HG02678 (cell line): ENCODE measurements at regions not wholly inside any gene's neighbourhood (a gene's known extent, or its start where the extent isn't known, plus 50 kb on each side); places are given as distances from the start of the nearest gene placed in this dataset.

ENCODE experiments used
- ATAC-seq: cut with Tn5 transposase; IDR thresholded peaks from one replicate; pipeline ENCODE4 v1.9.1; 2021; ENCODE audit warnings: mild to moderate bottlenecking, moderate library complexity; ENCODE audit not compliant: unreplicated experiment

DNA sequence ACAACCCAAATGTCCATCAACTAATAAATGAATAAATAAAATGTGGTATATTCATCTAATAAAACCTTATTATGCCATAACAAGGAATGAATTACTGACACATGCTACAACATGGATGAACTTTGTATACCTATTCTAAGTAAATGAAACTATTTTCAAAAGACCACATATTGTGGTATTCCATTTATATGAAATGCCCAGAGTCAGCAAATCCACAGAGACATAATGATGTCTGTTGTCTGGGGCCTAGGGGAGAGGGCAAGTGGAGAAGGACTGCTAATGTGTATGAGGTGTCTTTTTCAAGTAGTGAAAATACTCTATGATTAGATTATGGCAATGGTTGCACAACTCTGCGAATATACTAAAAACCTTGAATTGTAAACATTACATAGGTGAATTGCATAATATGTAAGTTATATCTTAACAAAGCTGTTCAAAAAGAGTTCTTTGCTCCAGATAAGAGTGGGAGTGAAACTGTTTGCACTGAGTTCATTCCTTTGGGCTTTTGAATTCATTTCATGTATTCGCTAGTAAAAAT, 464.2 kb downstream of the NUF2 start:
- ATAC-seq, result no peak

DNA sequence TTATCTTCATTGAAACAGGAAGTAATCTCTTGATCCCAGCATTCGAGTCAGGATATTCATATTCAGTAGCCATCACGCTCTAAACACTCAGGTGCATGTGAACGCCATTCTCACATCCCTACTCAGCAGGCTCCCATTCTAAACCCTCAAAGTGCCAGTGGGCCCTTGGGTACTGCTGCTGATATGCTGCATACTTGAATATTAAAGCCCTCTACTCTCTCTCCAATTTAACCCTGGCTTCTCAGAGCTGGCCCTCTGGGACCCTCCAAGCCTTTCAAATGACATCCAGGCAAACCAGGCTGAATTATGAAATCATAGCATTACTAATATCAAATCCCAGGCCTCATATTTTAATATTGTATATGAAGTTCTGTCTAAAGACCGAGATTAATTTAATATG, 468.2 kb downstream of the NUF2 start:
- ATAC-seq, result no peak

DNA sequence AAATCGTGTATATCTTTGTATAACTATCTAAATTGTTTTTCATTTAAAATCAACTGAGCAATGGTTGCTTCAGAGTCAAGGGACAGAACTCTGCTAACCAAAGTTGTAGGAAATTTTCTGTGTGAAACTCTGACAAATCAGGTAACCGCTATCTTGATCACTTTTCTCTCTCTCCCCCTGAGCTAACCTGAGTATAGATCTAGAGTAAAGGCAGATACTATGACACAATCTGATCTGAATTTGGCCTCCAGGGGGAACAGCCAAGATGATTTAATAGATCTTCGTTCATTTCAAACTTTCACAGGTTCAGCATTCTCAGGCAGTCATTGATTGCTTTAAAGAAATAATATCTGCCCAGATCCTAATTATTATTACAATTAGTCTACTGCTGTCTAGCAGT, 472.8 kb downstream of the NUF2 start:
- ATAC-seq, result no peak

DNA sequence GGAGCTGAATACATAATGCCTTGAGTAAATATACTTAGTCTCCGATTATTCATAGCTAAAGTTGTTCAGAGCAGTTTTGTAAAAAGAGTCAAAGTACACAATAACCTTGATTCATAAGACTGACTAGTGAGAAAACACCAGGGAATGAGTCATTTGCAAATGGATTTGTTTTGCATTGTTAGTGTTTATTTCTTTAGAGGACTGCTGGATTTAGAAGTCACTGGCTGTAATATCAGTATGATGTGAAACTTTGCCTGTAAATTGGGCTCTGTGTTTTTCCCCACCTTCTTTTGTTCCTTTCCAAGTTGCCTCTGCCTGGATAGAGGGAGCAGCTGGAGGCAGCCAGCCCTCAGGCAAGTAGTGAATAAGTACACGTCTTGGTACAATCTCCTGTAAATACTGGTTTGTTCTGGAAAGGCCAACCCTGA, 474.7 kb downstream of the NUF2 start:
- ATAC-seq, result no peak

DNA sequence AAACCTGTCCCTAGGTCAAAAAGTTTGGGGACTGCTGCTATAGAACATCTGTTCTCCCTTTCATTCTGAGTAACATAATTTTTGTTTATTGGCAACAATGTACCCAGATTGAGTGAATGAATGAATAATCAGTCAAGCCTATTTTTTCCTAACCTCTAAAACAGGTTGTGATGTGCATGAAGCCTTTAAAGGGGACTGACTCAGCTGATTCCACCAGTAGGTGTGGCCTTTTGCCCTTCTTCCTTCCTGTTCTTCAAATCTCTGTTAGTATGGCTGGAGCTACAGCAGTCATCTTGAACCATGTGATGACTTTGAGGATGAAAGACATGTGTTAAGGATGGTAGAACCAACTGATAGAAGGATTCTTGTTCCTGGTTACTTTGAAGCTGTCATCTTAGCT, 476.1 kb downstream of the NUF2 start:
- ATAC-seq, result no peak

DNA sequence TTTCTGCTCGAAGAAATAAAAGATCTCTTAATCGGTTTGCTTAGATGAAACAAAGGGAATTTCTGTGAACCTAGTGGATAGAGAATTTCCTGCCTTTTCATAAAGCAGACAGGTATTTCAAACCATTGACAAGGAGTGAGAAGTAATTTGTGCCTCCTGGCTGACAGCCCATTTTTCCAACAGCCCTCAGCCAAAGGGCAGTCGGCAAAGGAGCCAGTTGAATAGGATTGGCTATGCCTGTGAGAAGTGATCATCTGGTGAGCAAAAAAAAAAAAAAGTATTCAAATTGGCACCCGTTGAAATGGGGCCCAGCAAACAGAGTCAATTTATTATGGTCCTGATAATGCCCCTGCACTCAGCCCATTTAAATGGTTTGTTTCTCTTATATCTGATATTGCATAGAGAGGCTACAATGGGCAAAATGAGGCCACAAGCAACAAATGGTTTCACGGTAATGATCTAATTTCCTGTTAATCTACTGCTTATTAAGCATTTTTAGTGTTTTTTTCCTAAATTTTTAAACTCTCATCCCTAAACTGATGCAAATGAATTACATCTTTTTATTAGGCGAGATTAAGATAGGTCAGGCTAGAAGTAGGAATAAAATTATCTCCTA, 477.5 kb downstream of the NUF2 start:
- ATAC-seq, result no peak

DNA sequence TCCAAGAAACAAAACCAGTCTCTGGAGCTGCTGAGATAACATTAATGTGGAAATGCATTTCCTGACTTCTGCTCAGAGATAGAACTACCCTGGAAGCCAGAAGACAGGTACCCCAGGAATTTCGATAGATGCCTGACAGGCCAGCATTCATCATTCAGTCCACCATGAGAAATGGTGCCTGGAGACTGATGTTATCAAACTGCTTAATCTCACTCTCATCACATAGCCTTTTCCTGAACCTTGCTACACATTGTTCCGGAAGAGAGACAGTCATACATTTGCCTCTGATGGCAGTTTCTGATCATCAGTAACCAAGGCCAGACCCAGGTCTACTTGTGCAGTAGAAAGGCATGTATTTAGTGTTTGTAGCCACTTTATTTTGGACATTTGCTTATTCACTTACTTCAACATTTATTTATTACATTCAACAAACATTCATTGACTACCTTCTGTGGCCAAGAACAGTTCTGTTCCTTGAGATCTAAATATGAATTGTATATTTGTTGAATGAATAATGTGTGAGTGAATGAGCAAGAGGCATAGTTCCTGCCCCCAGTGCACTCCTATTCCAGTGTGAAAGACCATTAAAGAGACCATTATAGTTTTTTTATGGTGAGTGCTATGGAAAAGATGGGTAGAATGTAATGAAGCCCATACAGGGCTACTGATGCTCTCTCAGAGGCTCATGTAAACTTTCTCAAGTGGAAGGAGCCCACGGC, 485.7 kb downstream of the NUF2 start:
- no peak for ATAC-seq

DNA sequence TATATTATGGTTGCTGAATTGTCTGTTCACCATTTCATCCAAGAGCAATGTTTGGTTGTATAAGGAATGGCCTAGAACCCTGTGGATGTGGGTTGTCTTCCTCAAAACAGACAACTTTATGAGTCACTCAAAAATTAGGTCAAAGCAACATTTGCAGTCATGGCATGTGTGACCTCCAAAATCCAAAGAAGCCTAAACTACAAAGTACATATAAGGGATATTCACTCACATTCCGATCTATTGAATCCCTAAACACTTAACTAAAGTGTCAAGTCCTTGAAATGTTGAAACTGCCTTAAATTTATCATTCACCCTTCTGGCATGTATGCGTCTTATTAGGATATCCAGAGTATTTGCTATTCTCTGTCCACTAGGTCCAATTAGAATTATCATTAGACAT, 491.5 kb downstream of the NUF2 start:
- ATAC-seq, result no peak

DNA sequence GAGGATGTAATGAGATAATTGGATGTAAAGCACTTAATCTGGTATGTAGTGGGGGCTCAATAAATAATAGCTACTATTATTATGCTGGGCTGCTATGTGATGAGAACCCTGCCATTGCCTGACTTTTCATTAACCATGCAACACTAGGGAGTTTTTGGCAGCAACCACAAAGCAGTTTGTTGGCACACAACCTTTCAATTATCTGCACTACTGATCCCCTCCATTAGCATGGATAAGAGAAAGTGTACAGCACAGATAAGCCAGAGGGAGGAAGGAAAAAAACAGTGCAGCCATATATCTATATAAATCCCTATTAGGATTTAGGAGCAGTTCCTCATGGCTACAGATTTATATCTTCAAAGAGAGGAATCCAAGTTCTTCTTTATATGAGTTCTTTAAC, 498.5 kb downstream of the NUF2 start:
- ATAC-seq, result no peak

DNA sequence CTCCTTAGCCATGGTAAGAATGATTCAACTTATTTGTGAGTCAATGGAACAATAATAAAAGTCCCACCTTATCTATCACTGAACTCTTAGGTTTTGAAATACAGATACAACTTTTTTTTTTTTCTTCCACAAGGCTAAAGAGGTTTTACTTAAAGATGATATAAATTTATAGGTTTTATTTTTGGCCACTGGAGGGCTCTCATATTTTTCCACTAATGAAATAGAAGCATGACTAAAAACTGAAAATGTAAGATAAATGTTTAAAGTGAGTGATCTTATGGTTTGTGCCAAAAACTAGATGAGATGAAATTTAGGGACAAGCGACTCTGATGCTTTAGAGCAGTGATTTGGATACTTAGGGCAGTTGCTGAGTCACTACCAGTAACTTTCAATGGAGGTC, 499.0 kb downstream of the NUF2 start:
- no peak for ATAC-seq

DNA sequence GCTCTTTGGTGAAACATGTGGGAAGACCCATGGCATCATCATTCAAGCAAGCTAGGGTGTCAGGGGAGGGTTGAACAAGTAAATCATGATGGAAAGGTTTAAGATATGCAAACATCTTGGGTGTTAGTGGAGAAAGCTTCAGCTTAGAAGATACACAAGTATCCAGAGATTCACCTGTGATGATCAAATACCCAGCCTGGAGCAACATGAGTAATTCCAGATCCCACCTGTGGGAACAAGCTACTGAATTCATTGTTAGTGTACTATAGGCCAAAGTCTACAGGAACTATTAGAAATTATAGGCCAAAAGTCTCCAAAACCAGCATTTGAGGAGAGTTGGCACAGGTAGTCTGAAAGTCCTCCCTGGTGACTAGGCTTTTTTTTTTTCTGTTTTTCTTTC, 499.9 kb downstream of the NUF2 start:
- ATAC-seq, result no peak

DNA sequence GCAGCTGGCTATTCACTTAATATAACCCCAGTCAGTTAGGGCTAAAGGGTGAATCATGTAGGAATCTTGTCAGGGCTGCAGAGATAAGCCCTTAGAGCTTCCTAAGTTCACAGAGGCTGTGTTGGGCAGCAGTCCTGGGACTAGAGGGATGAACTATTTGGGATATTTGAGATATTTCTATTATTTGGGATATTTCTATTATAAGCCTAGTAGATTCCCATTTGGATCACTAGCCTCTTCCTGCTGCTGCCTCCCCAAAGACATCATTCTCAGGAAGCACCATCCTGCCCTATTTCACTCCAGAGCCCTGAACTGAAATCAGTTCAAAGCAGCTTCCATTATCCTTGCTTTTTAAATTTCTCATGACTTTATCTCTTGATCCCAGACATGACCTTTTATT, 501.3 kb downstream of the NUF2 start:
- ATAC-seq, result no peak

DNA sequence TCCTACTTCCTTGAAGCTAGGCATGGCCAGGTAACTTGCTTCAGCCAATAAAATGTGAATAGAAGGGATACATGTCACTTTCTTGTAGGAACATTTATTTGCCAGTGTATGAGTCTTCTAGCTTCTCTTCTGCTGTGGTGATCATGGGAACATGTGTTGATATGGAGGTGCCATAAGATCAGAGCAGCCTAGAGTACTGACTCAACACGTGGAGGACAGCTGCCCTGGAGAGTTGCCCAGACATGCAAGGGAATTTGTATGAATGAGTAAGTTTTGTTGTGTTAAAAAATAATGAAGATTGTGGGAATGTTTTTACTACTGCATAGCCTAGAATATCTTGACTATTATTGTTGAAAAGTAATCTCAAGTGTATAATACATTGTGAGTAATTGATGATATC, 502.3 kb downstream of the NUF2 start:
- no peak for ATAC-seq

DNA sequence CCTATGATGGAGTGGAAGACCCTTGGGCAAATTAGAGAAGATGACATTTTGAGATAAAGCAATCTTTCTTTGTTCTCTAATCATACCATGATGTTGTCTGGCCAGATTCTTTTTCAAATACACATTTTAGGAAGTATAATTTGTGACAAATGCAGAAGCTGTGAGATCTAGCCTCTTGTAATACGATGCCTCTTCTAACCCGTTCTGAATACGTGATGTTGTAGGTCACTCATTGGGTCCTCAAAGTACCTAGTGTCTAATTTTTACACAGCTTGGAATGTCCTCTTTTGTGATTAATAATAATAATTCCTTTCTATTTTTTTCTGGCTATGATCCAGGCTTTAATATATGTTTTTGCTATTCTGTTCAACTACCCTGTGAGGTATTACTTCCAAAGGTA, 502.7 kb downstream of the NUF2 start:
- no peak for ATAC-seq

DNA sequence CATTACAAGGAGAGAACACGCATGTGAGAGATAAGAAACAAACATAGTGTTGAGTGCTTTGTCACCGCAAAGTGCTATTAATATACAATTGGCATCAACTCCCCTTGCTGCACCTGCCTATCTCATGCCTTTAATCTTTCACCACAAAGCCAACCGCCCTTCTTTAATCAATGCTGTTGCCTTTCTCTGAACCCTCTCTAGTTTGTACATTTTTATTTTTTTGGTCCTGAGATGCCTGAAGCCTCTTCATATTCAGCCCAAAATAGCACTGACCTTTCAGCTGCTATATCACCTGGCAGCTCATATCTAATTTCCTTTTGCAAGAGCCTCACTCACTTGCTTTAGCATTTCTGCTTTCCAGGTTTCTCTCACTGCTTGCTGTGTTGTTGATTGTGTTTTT, 504.7 kb downstream of the NUF2 start:
- no peak for ATAC-seq

DNA sequence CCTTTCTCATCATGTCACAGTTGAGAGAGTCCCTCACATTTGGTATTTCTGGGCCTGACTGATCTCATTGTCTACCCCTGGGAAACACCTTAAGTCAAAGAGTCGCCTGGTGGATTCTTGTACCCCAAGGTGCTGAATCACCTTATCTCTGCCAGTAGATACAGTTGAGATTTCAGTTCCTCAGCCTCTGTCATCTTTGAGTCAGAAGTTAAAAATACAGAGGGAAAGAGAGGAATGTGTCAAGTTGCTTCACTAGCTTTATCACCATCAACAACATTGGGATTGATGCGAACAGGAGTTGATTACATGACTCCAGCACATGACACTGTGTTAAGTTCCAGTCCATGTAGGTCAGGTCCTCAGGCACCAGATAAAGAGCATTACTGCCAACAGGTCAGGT, 513.0 kb downstream of the NUF2 start:
- no peak for ATAC-seq

DNA sequence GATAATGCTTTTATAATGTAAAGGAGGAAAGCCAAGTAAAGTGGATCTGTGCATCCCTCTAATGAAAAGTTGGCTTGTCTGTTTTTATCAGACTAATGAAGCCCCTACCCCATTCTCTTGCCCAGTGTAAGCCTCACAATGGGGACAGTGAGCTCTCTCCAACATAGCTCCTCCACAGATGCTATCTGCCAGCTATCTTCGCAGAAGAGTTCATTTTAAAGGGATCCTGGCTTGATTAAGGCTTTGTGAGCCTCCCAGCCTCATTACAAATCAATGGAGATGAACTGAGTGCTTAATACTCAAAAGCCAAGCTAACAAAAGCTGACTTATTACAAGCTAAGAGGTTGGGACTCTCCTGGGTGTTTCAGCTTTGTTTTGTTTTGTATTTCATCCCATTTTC, 514.7 kb downstream of the NUF2 start:
- ATAC-seq, result no peak

DNA sequence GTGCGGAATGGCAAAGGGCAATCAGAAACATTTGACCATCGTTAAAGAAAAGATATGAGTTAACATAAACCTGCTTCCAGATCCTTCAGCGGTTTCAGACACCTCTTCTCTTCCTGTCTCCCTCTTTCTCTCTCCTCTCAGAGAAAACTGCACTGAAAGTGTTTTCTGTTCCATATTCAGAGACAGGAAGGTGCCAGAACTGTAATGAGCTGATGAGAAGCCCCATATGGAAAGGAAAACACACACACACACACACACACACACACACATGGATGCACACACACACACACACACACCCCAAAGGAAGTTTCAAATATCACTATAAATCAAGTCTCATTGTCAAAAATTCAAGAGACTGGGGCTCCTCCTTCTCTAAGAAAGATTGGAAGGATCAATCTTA, 515.5 kb downstream of the NUF2 start:
- no peak for ATAC-seq

DNA sequence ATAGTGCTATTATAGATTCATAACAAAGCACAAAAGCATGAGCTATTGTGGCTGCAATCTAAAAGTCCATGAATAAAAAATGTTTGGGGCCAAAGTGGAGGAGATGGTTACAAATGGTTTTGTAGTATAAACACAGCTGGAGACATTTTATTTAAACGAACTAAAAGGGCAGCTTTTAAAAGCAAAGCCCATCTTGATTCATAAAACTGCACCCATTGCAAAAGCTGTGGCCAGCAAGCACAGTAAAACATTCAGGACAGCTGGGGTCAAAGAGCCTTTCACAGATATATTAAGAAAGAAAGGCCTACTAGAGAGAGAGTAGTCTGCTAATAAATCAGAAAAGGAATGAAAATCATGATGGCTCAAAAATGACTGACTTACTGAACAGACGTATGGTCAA, 520.8 kb downstream of the NUF2 start:
- no peak for ATAC-seq

DNA sequence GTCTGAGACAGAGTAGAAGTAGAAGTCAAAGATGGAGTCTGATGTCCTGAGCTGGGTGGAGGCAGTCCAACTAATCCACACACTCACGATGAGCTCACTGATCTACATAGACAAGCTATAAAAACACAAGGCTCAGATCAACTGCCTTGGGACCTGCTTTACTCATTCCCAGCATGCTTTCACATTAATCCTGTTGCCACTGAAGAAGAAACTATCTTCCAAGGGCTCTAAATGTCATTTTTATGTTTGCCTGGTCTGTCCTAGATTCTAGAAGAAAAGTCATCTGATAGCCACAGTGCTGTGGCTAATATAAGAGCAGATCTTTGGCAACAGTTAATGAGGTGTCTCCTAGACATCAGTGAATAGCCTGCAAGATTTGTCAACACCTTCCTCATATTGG, 522.7 kb downstream of the NUF2 start:
- ATAC-seq, result no peak

DNA sequence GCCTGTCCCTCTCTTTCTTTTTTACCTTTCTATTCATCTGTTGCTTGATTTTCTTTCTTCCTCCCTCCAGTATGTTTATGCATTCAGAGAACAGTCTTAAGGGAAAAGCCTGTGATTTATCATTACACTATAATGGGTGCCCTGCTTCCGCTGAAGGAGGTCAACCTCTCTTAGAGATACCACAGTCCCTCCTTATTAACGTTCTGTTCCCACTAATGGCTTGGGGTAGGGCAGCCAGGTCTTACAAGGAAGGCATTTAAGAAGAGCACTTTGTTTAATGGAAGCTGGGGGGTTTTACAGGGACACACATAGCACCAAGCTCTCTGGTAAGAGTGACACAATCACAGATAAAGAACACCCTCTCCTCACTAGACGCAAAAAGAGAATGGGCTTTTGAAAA, 523.5 kb downstream of the NUF2 start:
- no peak for ATAC-seq

DNA sequence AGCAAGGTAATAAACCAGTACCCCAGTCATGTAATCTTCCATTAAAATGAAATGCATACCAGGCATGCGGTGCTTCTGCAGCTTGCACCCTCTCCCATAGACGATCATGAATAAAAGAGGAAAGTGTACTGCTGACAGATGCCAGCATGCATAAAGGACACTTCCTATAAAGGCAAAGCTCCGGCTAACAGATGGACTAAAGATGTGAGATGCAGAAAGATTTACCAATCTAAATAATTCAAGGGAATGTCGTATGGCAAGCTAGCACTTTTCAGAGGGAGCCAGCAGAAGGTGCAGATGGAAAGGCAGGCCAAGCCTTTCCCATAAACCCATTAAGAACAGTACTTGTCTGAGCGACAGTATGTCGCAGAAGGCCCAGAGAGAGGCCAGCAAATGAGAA, 542.0 kb downstream of the NUF2 start:
- no peak for ATAC-seq

DNA sequence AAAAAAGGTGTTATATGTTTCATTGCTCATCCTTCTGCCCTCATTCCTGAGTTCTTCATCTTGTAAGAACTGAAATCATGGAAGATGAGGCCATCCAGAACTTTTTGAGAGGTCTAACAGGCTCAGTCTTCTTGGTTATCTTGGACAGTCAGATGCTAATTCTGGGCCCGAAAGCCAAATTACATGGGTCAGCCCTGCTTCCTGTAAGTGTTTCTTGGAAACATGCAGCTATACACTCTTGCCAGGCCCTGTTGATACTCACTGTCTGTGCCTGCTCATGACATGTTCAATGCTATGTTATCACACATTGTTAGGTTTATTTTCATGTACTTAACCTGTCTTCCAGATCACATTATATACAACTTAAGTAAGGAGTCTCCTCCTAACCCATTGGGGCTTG, 542.5 kb downstream of the NUF2 start:
- no peak for ATAC-seq
